K562 (cell line): ENCODE measurements at regions not wholly inside any gene's neighbourhood (a gene's known extent, or its start where the extent isn't known, plus 50 kb on each side); places are given as distances from the start of the nearest gene placed in this dataset.

Experiments used
- ATAC-seq: fragments of 200-7000 bp; cut with Tn5 transposase; 3 replicates; pipeline ENCODE4 v1.9.1; 2020; ENCODE audit warnings: moderate library complexity
- BruUV-seq: library from RNA; stranded (reverse); fragments of 400-500 nt; replicated peaks from 2 replicates; lab custom pipeline; 2021; lab: Mats Ljungman, UMichigan
- CTCF ChIA-PET: fragments of 300-600 bp; formaldehyde crosslinking; extraction: SDS; loops from one replicate; lab custom pipeline; 2021; ENCODE audit warnings: low intra/inter-chr PET ratio; lab: Yijun Ruan, JAX
- POLR2A ChIA-PET: fragments of 300-600, 350-650 bp; sonication (Branson Sonifier 250); formaldehyde crosslinking; extraction: SDS; loops from one replicate; lab custom pipeline; 2021; ENCODE audit warnings: antibody characterized with exemption, inconsistent platforms; lab: Yijun Ruan, JAX
- DNase-seq, 4 experiments: peaks; one replicate each; pipeline versions ENCODE4 v3.0.0 to v3.0.0-alpha.2; 2011 to 2018; ENCODE audit warnings: low spot score in 3 of 4, mixed read lengths in 3 of 4; ENCODE audit errors: extremely low read depth in 1 of 4
- FAIRE-seq: peaks from 2 replicates; lab custom pipeline; 2011; peaks lifted over from hg19 to GRCh38; lab: Jason Lieb, UNC
- H2AFZ ChIP-seq: 2 replicates; pipeline ENCODE4 v1.6.0; 2011; ENCODE audit warnings: low read depth, low read length, control low read depth, inconsistent platforms
- H3K27ac ChIP-seq: fragments of 200-600 bp; 3 replicates; pipeline ENCODE4 v1.8.0; 2011; ENCODE audit warnings: low read depth, mild to moderate bottlenecking, control low read depth, inconsistent platforms, low read length, moderate library complexity, mixed read lengths; ENCODE audit errors: extremely low read depth
- H3K27me3 ChIP-seq, 2 experiments: fragments of 300-600 bp in 1 of 2; 2 replicates in 1 of 2; 3 replicates in 1 of 2; pipeline versions ENCODE4 v1.6.0 to v1.8.0; 2011; ENCODE audit warnings: inconsistent platforms in 2 of 2, low read length in 2 of 2, mild to moderate bottlenecking in 1 of 2, mixed read lengths in 1 of 2, moderate library complexity in 1 of 2; ENCODE audit not compliant: control insufficient read depth in 2 of 2, insufficient read depth in 2 of 2
- H3K36me3 ChIP-seq: fragments of 300-600 bp; 3 replicates; pipeline ENCODE4 v1.8.0; 2011; ENCODE audit warnings: mild to moderate bottlenecking, low read length, inconsistent platforms; ENCODE audit not compliant: control insufficient read depth, insufficient read depth
- H3K4me1 ChIP-seq, 2 experiments: fragments of 200-600 bp in 1 of 2; replicated peaks in 1 of 2; 2 replicates in 1 of 2; 3 replicates in 1 of 2; pipeline versions ENCODE4 v1.5.1 to v1.8.0; 2011; ENCODE audit warnings: inconsistent platforms in 2 of 2, low read length in 2 of 2, mild to moderate bottlenecking in 1 of 2, mixed read lengths in 1 of 2, moderate library complexity in 1 of 2; ENCODE audit not compliant: control insufficient read depth in 2 of 2, insufficient read depth in 2 of 2
- H3K4me2 ChIP-seq: 2 replicates; pipeline ENCODE4 v1.6.1; 2011; ENCODE audit warnings: low read length, control low read depth, inconsistent platforms, mixed read lengths; ENCODE audit not compliant: insufficient read depth
- H3K4me3 ChIP-seq: fragments of 200-600 bp; sonication (generic), shearing (Covaris generic); 2 replicates; pipeline ENCODE4 v1.5.1; 2016; ENCODE audit warnings: control low read depth, inconsistent platforms
- H3K79me2 ChIP-seq: fragments of 200-600 bp; 3 replicates; pipeline ENCODE4 v1.8.0; 2011; ENCODE audit warnings: low read length, inconsistent platforms; ENCODE audit not compliant: control insufficient read depth, insufficient read depth
- H3K9ac ChIP-seq, 2 experiments: 2 replicates each; pipeline versions ENCODE4 v1.6.0 to v1.6.1; 2011; ENCODE audit warnings: low read depth in 2 of 2, low read length in 2 of 2, control low read depth in 1 of 2, inconsistent platforms in 1 of 2, mild to moderate bottlenecking in 1 of 2, mixed read lengths in 1 of 2; ENCODE audit not compliant: insufficient read depth in 1 of 2
- H3K9me1 ChIP-seq: one replicate; pipeline ENCODE4 v1.6.0; 2011; ENCODE audit warnings: inconsistent platforms, mild to moderate bottlenecking, low read length, moderate library complexity; ENCODE audit not compliant: control insufficient read depth, insufficient read depth
- H3K9me3 ChIP-seq: replicated peaks from 2 replicates; pipeline ENCODE4 v1.5.1; 2011; ENCODE audit warnings: low read depth, low read length, inconsistent platforms; ENCODE audit not compliant: control insufficient read depth, insufficient read depth
- H4K20me1 ChIP-seq: replicated peaks from 2 replicates; pipeline ENCODE4 v1.6.1; 2011; ENCODE audit warnings: low read length, inconsistent platforms, mixed read lengths; ENCODE audit not compliant: control insufficient read depth, insufficient read depth
- CTCF ChIP-seq, 3 experiments: IDR thresholded peaks in 2 of 3; conservative IDR thresholded peaks in 1 of 3; 2 replicates each; pipeline ENCODE4 v1.5.1; 2011 to 2012; ENCODE audit warnings: low read length in 3 of 3, mild to moderate bottlenecking in 3 of 3, control low read depth in 2 of 3, improper control_type of control experiment in 1 of 3, inconsistent platforms in 1 of 3, low read depth in 1 of 3, mixed read lengths in 1 of 3, moderate library complexity in 1 of 3; ENCODE audit not compliant: insufficient read depth in 2 of 3
- MAFK ChIP-seq: IDR thresholded peaks from 2 replicates; pipeline ENCODE4 v1.6.1; 2011; ENCODE audit warnings: low read length, improper control_type of control experiment
- NFIX ChIP-seq: fragments of 250-450 bp; sonication (Bioruptor Pico); IDR thresholded peaks from 2 replicates; pipeline ENCODE4 v1.4.0; 2020; ENCODE audit warnings: low read depth, mild to moderate bottlenecking, moderate library complexity
- PML ChIP-seq: IDR thresholded peaks from 2 replicates; pipeline ENCODE4 v1.6.1; 2012; ENCODE audit warnings: low read length, inconsistent platforms
- POLR2H ChIP-seq: IDR thresholded peaks from 2 replicates; pipeline ENCODE4 v1.6.1; 2016; ENCODE audit warnings: missing genetic modification characterization, low read depth, mild to moderate bottlenecking, control low read depth, missing compliant biosample characterization, moderate library complexity
- RBM17 ChIP-seq: fragments of 200-400 bp; formaldehyde crosslinking; IDR thresholded peaks from 2 replicates; pipeline ENCODE4 v1.6.1; 2017; ENCODE audit warnings: low read depth, mild to moderate bottlenecking, low read length, borderline replicate concordance
- WGBS: fragments of 100-300 bp; shearing (Covaris generic); methylation state at CpG from one replicate; pipeline ENCODE4 v1.1.6; 2016; ENCODE audit warnings: low coverage, mixed read lengths; ENCODE audit not compliant: insufficient coverage; ENCODE audit errors: missing lambda C conversion rate; 5-methylcytosine and 5-hydroxymethylcytosine counted together
- in situ Hi-C: fragments of 300-500 bp; cut with MboI; formaldehyde crosslinking; loops from 4 replicates; pipeline ENCODE4 v1.15.0; 2018; ENCODE audit warnings: inconsistent platforms, mixed read lengths
- intact Hi-C: fragments of 100-400 bp; cut with micrococcal nuclease; formaldehyde crosslinking; loops from 2 replicates; pipeline ENCODE4 v1.14.2; 2022
- TF ChIP-seq, protein P1 (sequence below): fragments of 250-450 bp; sonication (Bioruptor Pico); IDR thresholded peaks from 2 replicates; pipeline ENCODE4 v1.9.0; 2021; ENCODE audit warnings: mild to moderate bottlenecking, inconsistent platforms

GRCh38 chr1:103259982-103260381 lies 151.7 kb upstream of the COL11A1 start:
- no TSS peak for BruUV-seq
- ATAC-seq (no peak), FAIRE-seq (no peak), DNase-seq (no peak)
- CTCF ChIA-PET = no interaction called here
- H3K9me1 ChIP-seq = no peaks in the 10 kb centered on the region
- intact Hi-C loops (no loop called here), in situ Hi-C loops (no loop called here)
- no peak overlapping the region for H3K27ac ChIP-seq
- H3K4me1 ChIP-seq = no peaks in the 10 kb centered on the region
- no peak overlapping the region for H2AFZ ChIP-seq
- no peaks in the 10 kb centered on the region for H4K20me1 ChIP-seq
- no peaks in the 10 kb centered on the region for H3K9me3 ChIP-seq
- no peaks in the 10 kb centered on the region for H3K79me2 ChIP-seq
- TF ChIP-seq MAFK (no peak), NFIX (no peak), CTCF (IDR thresholded peaks at IDR 0.05 in 2 of 3, conservative IDR thresholded peaks at IDR 0.05 in 1 of 3; ENCODE audit: insufficient read depth in 2 of 3, low read depth in 1 of 3, low read length in 3 of 3) (no peak)
- POLR2A ChIA-PET = no interaction called here
- no peak overlapping the region for H3K4me2 ChIP-seq
- 0% methylated on average over 2 of the region's 2 CpGs for WGBS
- no peaks in the 10 kb centered on the region for H3K36me3 ChIP-seq
- no peak overlapping the region for H3K9ac ChIP-seq
- H3K27me3 ChIP-seq = no peaks in the 10 kb centered on the region
- H3K4me3 ChIP-seq = no peak overlapping the region

GRCh38 chr1:103256490-103256889 lies 148.2 kb upstream of the COL11A1 start:
- no peaks in the 10 kb centered on the region for H3K9me3 ChIP-seq
- no peak overlapping the region for H3K27ac ChIP-seq
- no peak overlapping the region for H3K4me3 ChIP-seq
- H3K27me3 ChIP-seq = no peaks in the 10 kb centered on the region
- no peak for FAIRE-seq
- H3K9ac ChIP-seq = no peak overlapping the region
- 0% methylated on average over 1 of the region's 1 CpG for whole genome bisulfite sequencing
- no peak for ATAC-seq
- no peak overlapping the region for H2AFZ ChIP-seq
- BruUV-seq = no TSS peak
- ChIA-PET CTCF (no interaction called here), POLR2A (no interaction called here)
- no peaks in the 10 kb centered on the region for H3K79me2 ChIP-seq
- no peaks in the 10 kb centered on the region for H3K36me3 ChIP-seq
- intact Hi-C loops = no loop called here
- no peak for DNase-seq
- H4K20me1 ChIP-seq = no peaks in the 10 kb centered on the region
- H3K4me2 ChIP-seq = no peak overlapping the region
- no peaks in the 10 kb centered on the region for H3K9me1 ChIP-seq
- H3K4me1 ChIP-seq = no peaks in the 10 kb centered on the region
- in situ Hi-C loops = no loop called here
- TF ChIP-seq, protein P1, sequence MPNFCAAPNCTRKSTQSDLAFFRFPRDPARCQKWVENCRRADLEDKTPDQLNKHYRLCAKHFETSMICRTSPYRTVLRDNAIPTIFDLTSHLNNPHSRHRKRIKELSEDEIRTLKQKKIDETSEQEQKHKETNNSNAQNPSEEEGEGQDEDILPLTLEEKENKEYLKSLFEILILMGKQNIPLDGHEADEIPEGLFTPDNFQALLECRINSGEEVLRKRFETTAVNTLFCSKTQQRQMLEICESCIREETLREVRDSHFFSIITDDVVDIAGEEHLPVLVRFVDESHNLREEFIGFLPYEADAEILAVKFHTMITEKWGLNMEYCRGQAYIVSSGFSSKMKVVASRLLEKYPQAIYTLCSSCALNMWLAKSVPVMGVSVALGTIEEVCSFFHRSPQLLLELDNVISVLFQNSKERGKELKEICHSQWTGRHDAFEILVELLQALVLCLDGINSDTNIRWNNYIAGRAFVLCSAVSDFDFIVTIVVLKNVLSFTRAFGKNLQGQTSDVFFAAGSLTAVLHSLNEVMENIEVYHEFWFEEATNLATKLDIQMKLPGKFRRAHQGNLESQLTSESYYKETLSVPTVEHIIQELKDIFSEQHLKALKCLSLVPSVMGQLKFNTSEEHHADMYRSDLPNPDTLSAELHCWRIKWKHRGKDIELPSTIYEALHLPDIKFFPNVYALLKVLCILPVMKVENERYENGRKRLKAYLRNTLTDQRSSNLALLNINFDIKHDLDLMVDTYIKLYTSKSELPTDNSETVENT (CRISPR knock-in tag) = no peak
- TF ChIP-seq PML (no peak), POLR2H (no peak), RBM17 (no peak)
